PC-3 (cell line): ENCODE measurements at regions not wholly inside any gene's neighbourhood (a gene's known extent, or its start where the extent isn't known, plus 50 kb on each side); places are given as distances from the start of the nearest gene placed in this dataset.
"Not testable (repeated sequence)": the region's sequence is repeated elsewhere in the genome, so short reads cannot be mapped to it uniquely, and the experiment has no call there.

Experiments
- ATAC-seq: fragments of 200-7000 bp; cut with Tn5 transposase; 2 replicates; pipeline ENCODE4 v1.9.1; 2020; ENCODE audit warnings: mild to moderate bottlenecking, moderate library complexity
- BruUV-seq: library from RNA; stranded (reverse); fragments of 400-500 nt; replicated peaks from 2 replicates; lab custom pipeline; 2021; lab: Mats Ljungman, UMichigan
- CTCF ChIA-PET: fragments of 300-600 bp; sonication (Branson Sonifier 250); formaldehyde crosslinking; loops from one replicate; lab custom pipeline; 2022; ENCODE audit warnings: antibody characterized with exemption; lab: Charles Lee
- POLR2A ChIA-PET: fragments of 300-600 bp; sonication (Branson Sonifier 250); formaldehyde crosslinking; loops from one replicate; lab custom pipeline; 2022; ENCODE audit warnings: antibody characterized with exemption; ENCODE audit not compliant: unreplicated experiment; lab: Charles Lee
- DNase-seq: peaks from one replicate; pipeline ENCODE4 v3.0.0-alpha.2; 2015
- H2AFZ ChIP-seq: fragments of 300-600 bp; sonication (generic); 2 replicates; pipeline ENCODE4 v1.6.0; 2016; ENCODE audit warnings: antibody characterized with exemption, low read length
- H3F3A ChIP-seq: fragments of 300-600 bp; sonication (generic); one replicate; pipeline ENCODE4 v1.6.0; 2017; ENCODE audit warnings: antibody characterized with exemption, low read length, control low read depth, mild to moderate bottlenecking; ENCODE audit not compliant: unreplicated experiment
- H3K27ac ChIP-seq: fragments of 300-600 bp; sonication (generic); 2 replicates; pipeline ENCODE4 v1.5.1; 2016; ENCODE audit warnings: mild to moderate bottlenecking, low read length
- H3K27me3 ChIP-seq: fragments of 300-600 bp; sonication (generic); 2 replicates; pipeline ENCODE4 v1.6.1; 2016; ENCODE audit warnings: low read length, mixed read lengths
- H3K36me3 ChIP-seq: fragments of 300-600 bp; sonication (generic); 2 replicates; pipeline ENCODE4 v1.6.1; 2016; ENCODE audit warnings: low read depth, mixed run types, low read length, mixed read lengths
- H3K4me1 ChIP-seq: fragments of 300-600 bp; sonication (generic); 2 replicates; pipeline ENCODE4 v1.5.1; 2016; ENCODE audit warnings: low read length; ENCODE audit not compliant: insufficient read depth
- H3K4me2 ChIP-seq: fragments of 300-600 bp; sonication (generic); 2 replicates; pipeline ENCODE4 v1.6.0; 2016; ENCODE audit warnings: low read length
- H3K4me3 ChIP-seq: fragments of 300-600 bp; sonication (generic); 2 replicates; pipeline ENCODE4 v1.5.1; 2016; ENCODE audit warnings: mild to moderate bottlenecking, low read length, mixed read lengths
- H3K79me2 ChIP-seq: fragments of 300-600 bp; sonication (generic); 2 replicates; pipeline ENCODE4 v1.6.1; 2017; ENCODE audit warnings: low read length, mixed read lengths
- H3K9ac ChIP-seq: fragments of 300-600 bp; sonication (generic); 2 replicates; pipeline ENCODE4 v1.6.0; 2016; ENCODE audit warnings: mild to moderate bottlenecking, low read length
- H3K9me2 ChIP-seq: fragments of 300-600 bp; sonication (generic); replicated peaks from 2 replicates; pipeline ENCODE4 v1.6.1; 2016; ENCODE audit warnings: mixed run types, low read length, mixed read lengths
- H3K9me3 ChIP-seq: fragments of 300-600 bp; sonication (generic); 2 replicates; pipeline ENCODE4 v1.6.1; 2016; ENCODE audit warnings: low read length, mixed read lengths
- H4K20me1 ChIP-seq: fragments of 300-600 bp; sonication (generic); 2 replicates; pipeline ENCODE4 v1.6.1; 2016; ENCODE audit warnings: low read length, mixed read lengths
- EZH2 ChIP-seq: fragments of 300-600 bp; sonication (generic); IDR thresholded peaks from one replicate; pipeline ENCODE4 v1.6.1; 2017; ENCODE audit warnings: antibody characterized with exemption, mild to moderate bottlenecking, low read length; ENCODE audit not compliant: unreplicated experiment
- EZH2phosphoT487 ChIP-seq: fragments of 300-600 bp; sonication (generic); IDR thresholded peaks from 2 replicates; pipeline ENCODE4 v1.6.1; 2018; ENCODE audit warnings: mild to moderate bottlenecking, antibody characterized with exemption, low read length, borderline replicate concordance
- intact Hi-C: fragments of 100-400 bp; cut with micrococcal nuclease; formaldehyde crosslinking; loops from 2 replicates; pipeline ENCODE4 v1.9.0; 2023
- TF ChIP-seq, protein P1 (sequence below): fragments of 300-600 bp; sonication (generic); conservative IDR thresholded peaks from 2 replicates; pipeline ENCODE4 v1.5.1; 2017; ENCODE audit warnings: antibody characterized with exemption, low read depth, mild to moderate bottlenecking, low read length

DNA sequence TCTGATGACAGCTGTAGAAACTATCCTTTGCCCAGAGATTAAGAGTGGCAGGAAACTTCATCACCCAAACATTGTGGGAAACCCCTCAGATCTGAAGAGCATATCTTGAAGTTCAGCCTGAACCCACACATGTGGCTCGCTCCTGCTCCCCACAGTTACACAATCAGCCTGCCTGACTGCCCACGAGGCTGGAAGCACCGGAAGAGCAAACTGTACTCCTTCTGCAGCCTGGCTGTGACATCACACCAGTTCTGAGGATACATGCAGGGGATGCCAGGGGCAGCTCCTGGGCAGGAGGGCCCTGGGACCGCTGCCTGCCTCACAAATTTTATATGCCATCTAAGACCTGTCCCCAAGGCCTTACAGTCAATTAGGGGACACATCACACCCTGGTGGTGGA is 444.4 kb downstream of the BUD13 start:
- no TSS peak for BruUV-seq
- no peak overlapping the region for H3K27ac ChIP-seq
- intact Hi-C loops, result no loop called here
- no peaks in the 10 kb centered on the region for H3F3A ChIP-seq
- H3K9ac ChIP-seq, result no peak overlapping the region
- no peak overlapping the region for H3K4me2 ChIP-seq
- H2AFZ ChIP-seq, result no peak overlapping the region
- H3K27me3 ChIP-seq, result no peaks in the 10 kb centered on the region
- no peaks in the 10 kb centered on the region for H3K79me2 ChIP-seq
- no peak overlapping the region for H3K4me3 ChIP-seq
- ChIA-PET POLR2A (no interaction called here), CTCF (no interaction called here)
- no peaks in the 10 kb centered on the region for H3K9me2 ChIP-seq
- H4K20me1 ChIP-seq, result no peaks in the 10 kb centered on the region
- H3K4me1 ChIP-seq, result no peaks in the 10 kb centered on the region
- ATAC-seq (no peak), DNase-seq (no peak)
- no peaks in the 10 kb centered on the region for H3K9me3 ChIP-seq
- TF ChIP-seq EZH2phosphoT487 (no peak), EZH2 (no peak)
- TF ChIP-seq, protein P1, sequence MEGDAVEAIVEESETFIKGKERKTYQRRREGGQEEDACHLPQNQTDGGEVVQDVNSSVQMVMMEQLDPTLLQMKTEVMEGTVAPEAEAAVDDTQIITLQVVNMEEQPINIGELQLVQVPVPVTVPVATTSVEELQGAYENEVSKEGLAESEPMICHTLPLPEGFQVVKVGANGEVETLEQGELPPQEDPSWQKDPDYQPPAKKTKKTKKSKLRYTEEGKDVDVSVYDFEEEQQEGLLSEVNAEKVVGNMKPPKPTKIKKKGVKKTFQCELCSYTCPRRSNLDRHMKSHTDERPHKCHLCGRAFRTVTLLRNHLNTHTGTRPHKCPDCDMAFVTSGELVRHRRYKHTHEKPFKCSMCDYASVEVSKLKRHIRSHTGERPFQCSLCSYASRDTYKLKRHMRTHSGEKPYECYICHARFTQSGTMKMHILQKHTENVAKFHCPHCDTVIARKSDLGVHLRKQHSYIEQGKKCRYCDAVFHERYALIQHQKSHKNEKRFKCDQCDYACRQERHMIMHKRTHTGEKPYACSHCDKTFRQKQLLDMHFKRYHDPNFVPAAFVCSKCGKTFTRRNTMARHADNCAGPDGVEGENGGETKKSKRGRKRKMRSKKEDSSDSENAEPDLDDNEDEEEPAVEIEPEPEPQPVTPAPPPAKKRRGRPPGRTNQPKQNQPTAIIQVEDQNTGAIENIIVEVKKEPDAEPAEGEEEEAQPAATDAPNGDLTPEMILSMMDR, result no peak
- no peaks in the 10 kb centered on the region for H3K36me3 ChIP-seq

DNA sequence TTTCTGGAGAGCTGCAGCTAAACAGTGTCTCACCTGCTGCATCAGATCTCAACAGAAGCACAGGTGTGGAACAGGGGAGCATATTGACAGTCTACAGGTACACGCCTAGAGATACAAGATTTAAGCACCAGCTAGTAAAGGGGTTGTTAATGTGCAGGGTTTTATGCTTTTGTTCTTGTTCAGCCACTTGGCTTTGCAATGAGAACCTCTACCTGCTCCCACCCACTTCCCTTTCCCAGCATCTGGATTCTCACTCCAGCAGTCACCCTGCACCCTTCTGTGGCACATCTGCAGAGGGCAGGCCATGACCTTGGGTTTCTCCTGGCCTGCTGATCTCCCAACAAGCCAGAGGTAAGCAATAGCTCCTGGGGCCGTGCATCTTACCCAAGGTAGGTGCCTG is 446.6 kb downstream of the BUD13 start:
- no TSS peak for BruUV-seq
- Histone ChIP-seq H3K27me3 (no peaks in the 10 kb centered on the region), H3K36me3 (no peaks in the 10 kb centered on the region), H3K4me2 (no peak overlapping the region), H2AFZ (no peak overlapping the region), H3K4me3 (no peak overlapping the region), H3K9ac (no peak overlapping the region), H3K9me2 (no peaks in the 10 kb centered on the region), H3K79me2 (no peaks in the 10 kb centered on the region), H3K4me1 (no peaks in the 10 kb centered on the region), H3F3A (no peaks in the 10 kb centered on the region), H3K9me3 (no peaks in the 10 kb centered on the region; the same call in 1 of the 2 replicates), H3K27ac (no peak overlapping the region), H4K20me1 (no peaks in the 10 kb centered on the region)
- no peak for DNase-seq
- POLR2A ChIA-PET, result no interaction called here
- CTCF ChIA-PET, result no interaction called here
- ATAC-seq, result no peak
- intact Hi-C loops, result no loop called here
- TF ChIP-seq EZH2 (no peak), EZH2phosphoT487 (no peak)
- TF ChIP-seq, protein P1, result no peak

DNA sequence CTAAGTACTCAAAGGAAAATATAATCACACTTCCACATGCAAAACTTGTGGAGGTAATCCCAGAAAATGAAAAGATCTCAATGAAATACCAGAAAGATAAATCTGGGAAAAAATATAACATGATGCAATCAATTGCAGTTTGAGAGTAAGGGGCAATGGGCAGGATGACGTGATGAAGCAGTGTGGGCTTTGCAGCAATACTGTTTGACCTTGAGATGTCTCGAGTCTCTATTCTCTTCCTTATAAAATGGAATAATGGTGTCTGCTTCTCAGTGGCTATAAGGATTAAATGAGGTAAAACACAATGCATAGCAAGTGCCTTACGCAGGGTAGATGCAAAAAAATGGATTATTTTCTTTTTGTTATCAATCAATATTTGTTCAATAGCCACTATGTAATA is 447.5 kb downstream of the BUD13 start:
- Histone ChIP-seq H3F3A (no peaks in the 10 kb centered on the region), H3K9me2 (no peaks in the 10 kb centered on the region), H3K79me2 (no peaks in the 10 kb centered on the region), H3K4me1 (no peaks in the 10 kb centered on the region), H3K9me3 (no peaks in the 10 kb centered on the region; the same call in 1 of the 2 replicates), H3K4me2 (no peak overlapping the region), H3K36me3 (no peaks in the 10 kb centered on the region), H3K27ac (no peak overlapping the region), H3K27me3 (no peaks in the 10 kb centered on the region), H3K9ac (no peak overlapping the region), H2AFZ (no peak overlapping the region), H3K4me3 (no peak overlapping the region), H4K20me1 (no peaks in the 10 kb centered on the region)
- no peak for DNase-seq
- CTCF ChIA-PET, result no interaction called here
- POLR2A ChIA-PET, result no interaction called here
- BruUV-seq, result no TSS peak
- TF ChIP-seq EZH2 (no peak), EZH2phosphoT487 (no peak)
- TF ChIP-seq, protein P1, result no peak
- intact Hi-C loops, result no loop called here
- ATAC-seq, result no peak

DNA sequence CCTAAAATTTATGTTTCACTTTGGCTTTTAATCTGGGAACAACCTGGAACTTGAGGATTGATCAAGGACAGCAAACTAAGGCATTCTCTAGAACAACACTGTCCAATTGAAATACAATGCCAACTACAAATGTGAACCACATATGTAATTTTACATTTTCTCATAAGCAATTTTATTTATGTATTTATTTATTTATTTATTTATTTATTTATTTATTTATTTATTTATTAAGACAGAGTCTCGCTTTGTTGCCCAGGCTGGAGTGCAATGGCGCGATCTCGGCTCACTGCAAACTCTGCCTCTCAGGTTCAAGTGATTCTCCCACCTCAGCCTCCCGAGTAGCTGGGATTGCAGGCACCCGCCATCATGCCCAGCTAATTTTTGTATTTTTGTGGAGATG is 448.7 kb downstream of the BUD13 start:
- intact Hi-C loops, H2AFZ ChIP-seq, H3K9me2 ChIP-seq, DNase-seq, H3K9ac ChIP-seq, H3K27me3 ChIP-seq, H3K9me3 ChIP-seq, H3F3A ChIP-seq, H3K27ac ChIP-seq, H3K4me1 ChIP-seq, H3K4me3 ChIP-seq, POLR2A ChIA-PET, H3K79me2 ChIP-seq, H4K20me1 ChIP-seq, H3K36me3 ChIP-seq, BruUV-seq, ATAC-seq, H3K4me2 ChIP-seq, CTCF ChIA-PET: not testable (repeated sequence)
